Mucosa of rectum (tissue), 2 donors: ENCODE measurements at regions not wholly inside any gene's neighbourhood (a gene's known extent, or its start where the extent isn't known, plus 50 kb on each side); places are given as distances from the start of the nearest gene placed in this dataset.

Experiments used
- H3K27ac ChIP-seq, 2 donors: one replicate each; pipeline ENCODE4 v1.7.0; 2013; ENCODE audit warnings: inconsistent platforms in 2 of 2, low read depth in 2 of 2, low read length in 2 of 2
- H3K27me3 ChIP-seq, 2 donors: one replicate each; pipeline ENCODE4 v1.7.0; 2013; ENCODE audit warnings: low read length in 2 of 2; ENCODE audit not compliant: control insufficient read depth in 2 of 2, insufficient read depth in 2 of 2
- H3K36me3 ChIP-seq, 2 donors: one replicate each; pipeline ENCODE4 v1.7.0; 2013; ENCODE audit warnings: low read length in 2 of 2; ENCODE audit not compliant: control insufficient read depth in 2 of 2, insufficient read depth in 2 of 2
- H3K4me1 ChIP-seq, 2 donors: one replicate each; pipeline ENCODE4 v1.7.0; 2013; ENCODE audit warnings: low read length in 2 of 2, mild to moderate bottlenecking in 1 of 2; ENCODE audit not compliant: control insufficient read depth in 2 of 2, insufficient read depth in 2 of 2
- H3K4me3 ChIP-seq, 2 donors: one replicate each; pipeline ENCODE4 v1.7.0; 2013; ENCODE audit warnings: low read length in 2 of 2
- H3K9ac ChIP-seq, 2 donors: one replicate each; pipeline ENCODE4 v1.7.0; 2013; ENCODE audit warnings: low read length in 2 of 2, low read depth in 1 of 2, mild to moderate bottlenecking in 1 of 2
- H3K9me3 ChIP-seq, 2 donors: one replicate each; pipeline ENCODE4 v1.7.0; 2013; ENCODE audit warnings: low read length in 2 of 2; ENCODE audit not compliant: control insufficient read depth in 2 of 2
- donor health status: healthy.
- donor health status: Normal muscosa, but diverticular disease.

DNA sequence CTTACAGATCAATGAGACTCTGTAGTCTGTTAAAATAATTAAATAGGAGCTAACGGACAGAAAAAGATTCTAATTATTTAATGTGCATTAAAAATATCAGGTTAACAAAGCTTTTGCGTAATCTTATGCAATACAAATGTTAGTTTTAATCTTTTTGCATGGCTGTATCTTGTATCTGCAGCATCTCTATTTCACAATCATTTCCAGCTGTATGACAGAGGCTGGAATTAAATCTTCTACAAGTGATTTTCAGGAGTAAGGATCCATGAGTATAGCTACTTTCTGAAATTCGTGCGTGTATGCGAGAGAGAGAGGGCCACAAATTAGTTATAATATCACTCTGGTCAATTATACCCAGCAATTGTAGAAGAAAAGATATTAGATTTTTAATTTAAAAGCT lies 1446.8 kb downstream of the NCAM2 start:
- Histone ChIP-seq H3K9ac (no peak overlapping the region), H3K27me3 (no peaks in the 10 kb centered on the region), H3K4me1 (no peaks in the 10 kb centered on the region), H3K4me3 (no peak overlapping the region), H3K36me3 (no peaks in the 10 kb centered on the region), H3K27ac (no peak overlapping the region), H3K9me3 (peaks cover 0 to 2% of the 10 kb centered on the region in 2 donors)

DNA sequence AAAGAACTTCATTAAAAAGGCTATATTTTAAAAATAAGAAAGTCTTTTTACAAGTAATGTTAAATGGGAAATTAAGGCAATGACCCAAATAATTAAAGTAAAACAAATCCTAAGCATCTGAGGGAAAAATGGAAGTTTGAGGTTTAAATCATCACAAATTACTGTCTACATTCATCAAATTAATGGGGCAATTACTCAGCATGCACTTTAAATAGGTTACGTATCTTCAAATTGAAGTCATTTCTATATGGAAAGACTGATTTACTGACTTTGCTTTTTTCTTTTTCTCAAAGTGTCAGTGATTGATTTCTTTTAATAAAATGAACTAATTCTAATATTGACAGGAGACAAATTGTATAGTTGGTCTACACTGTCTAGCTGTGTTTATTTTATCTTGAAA lies 1452.3 kb downstream of the NCAM2 start:
- no peaks in the 10 kb centered on the region for H3K9me3 ChIP-seq
- no peak overlapping the region for H3K27ac ChIP-seq
- H3K27me3 ChIP-seq = no peaks in the 10 kb centered on the region
- no peak overlapping the region for H3K4me3 ChIP-seq
- H3K9ac ChIP-seq = no peak overlapping the region
- no peaks in the 10 kb centered on the region for H3K36me3 ChIP-seq
- H3K4me1 ChIP-seq = no peaks in the 10 kb centered on the region

DNA sequence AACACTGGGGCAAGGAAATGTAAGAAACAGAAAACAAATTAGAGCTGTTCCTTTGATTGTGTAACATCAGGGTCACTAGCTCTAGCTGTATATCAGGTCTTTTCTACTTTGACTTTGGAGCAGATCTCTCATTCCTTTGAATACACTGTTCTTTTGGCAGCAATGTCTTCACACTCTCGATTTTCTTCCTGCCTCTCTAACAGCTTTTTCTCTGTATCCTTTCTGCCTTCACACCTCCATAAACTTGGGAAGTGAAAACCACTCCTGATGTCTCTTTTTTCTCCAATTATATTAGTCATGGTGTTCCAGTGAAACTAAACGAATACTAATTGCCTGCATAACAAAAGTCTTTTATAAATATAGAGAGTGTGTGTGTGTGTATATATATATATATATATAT lies 1458.0 kb downstream of the NCAM2 start:
- Histone ChIP-seq H3K36me3 (no peaks in the 10 kb centered on the region), H3K9ac (no peak overlapping the region), H3K4me1 (no peaks in the 10 kb centered on the region), H3K27me3 (no peaks in the 10 kb centered on the region), H3K4me3 (no peak overlapping the region), H3K9me3 (no peaks in the 10 kb centered on the region), H3K27ac (no peak overlapping the region)

DNA sequence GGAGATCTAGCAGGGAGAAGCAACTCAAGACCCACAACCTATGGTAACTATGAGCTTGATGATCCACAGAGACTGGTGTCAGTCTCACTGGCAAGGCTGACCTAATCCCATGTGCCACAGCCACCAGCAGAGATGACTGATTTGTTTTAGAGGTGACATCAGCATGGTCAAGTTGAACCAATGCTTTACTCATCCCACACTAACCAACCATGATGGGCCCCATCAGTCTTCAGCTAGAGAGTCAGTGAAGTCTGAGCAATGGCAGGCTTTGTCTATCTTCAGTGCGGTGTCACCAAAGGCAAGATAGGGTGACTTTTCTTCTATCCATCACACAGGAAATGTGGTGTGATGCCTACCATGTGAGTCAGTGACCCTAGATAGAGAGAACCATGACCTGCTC lies 1470.7 kb downstream of the NCAM2 start:
- no peaks in the 10 kb centered on the region for H3K27me3 ChIP-seq
- H3K36me3 ChIP-seq = no peaks in the 10 kb centered on the region
- H3K9ac ChIP-seq = no peak overlapping the region
- H3K27ac ChIP-seq = no peak overlapping the region
- H3K4me3 ChIP-seq = no peak overlapping the region
- H3K9me3 ChIP-seq = no peaks in the 10 kb centered on the region
- H3K4me1 ChIP-seq = no peaks in the 10 kb centered on the region

DNA sequence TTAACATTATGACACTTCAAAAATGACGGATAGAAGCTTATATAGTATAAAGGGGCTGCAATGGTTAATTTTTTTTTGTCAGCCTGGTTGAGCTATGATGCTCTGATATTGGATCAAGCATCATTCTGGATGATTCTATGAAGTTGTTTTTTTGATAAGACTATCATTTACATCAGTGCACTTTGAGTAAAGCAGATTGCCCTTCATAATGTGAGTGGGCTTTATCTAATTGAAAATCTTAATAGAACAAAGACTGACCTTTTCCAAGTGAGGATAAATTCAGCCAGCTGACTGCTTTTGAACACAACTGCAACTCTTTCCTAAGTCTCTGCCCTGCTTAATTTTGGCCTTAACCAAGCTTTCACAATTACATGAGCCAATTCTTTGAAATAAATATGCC lies 1476.2 kb downstream of the NCAM2 start:
- Histone ChIP-seq H3K4me3 (no peak overlapping the region), H3K27ac (no peak overlapping the region), H3K36me3 (no peaks in the 10 kb centered on the region), H3K4me1 (no peaks in the 10 kb centered on the region), H3K27me3 (no peaks in the 10 kb centered on the region), H3K9ac (no peak overlapping the region), H3K9me3 (no peaks in the 10 kb centered on the region)

DNA sequence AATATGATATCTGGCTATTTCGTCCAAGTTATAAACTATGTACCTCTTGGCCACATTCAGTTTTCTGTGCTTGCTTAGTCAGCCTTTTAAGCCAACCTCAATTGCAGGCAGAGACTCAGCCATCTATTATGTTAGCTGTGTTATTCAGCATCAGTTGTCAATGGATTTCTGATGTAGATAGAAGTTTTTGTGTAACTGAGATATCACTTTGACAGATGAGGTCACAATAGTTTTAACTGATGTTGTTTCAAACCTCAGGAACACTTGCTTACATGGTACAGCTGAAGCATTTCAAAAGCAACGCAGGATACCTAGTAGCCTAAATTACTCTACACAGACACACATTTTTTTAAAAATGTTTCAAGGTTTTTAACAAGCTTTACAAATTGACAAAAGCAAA lies 1478.0 kb downstream of the NCAM2 start:
- no peak overlapping the region for H3K27ac ChIP-seq
- no peaks in the 10 kb centered on the region for H3K36me3 ChIP-seq
- no peak overlapping the region for H3K9ac ChIP-seq
- no peaks in the 10 kb centered on the region for H3K27me3 ChIP-seq
- no peaks in the 10 kb centered on the region for H3K9me3 ChIP-seq
- H3K4me3 ChIP-seq = no peak overlapping the region
- H3K4me1 ChIP-seq = no peaks in the 10 kb centered on the region

DNA sequence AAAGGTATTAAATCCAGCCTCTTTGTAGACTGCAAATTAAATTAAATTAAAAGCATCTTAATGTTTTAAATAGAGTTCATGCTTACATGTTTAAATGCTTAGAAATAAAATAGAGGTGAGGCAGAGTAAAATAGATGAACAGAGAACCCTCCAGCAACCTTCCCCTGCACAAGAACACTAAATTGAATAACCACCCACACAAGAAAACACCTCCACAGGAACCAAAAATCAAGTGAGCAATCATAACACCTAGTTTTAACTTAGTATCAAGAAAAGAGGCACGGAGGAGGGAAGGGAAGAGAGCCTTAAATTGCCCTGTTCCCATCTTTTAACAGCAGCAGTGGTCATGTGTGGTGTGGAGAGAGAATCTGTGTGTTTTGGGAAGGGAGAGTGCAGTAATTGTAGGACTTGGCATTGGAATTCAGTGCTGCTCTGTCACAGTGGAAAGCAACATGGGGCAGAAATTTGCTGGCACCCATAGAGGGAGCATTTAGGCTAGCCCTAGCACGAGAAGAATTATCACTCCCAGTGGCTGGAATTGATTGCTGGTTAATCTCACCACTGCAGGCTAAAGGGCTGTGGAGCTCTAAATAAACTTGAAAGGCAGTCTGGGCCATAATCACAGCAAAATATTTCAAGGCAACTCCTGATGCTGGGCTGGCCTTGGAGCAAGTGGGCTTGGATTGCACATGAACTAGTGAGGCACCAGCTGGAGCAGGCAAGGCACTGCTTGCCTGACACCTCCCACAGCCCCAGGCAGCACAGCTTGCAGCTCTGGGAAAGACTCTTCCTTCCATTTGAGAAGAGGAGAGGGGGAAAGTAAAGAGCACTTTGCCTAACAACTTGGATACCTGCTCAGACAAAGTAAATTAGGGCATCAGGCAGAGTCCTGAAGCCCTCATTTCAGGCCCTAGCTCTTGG lies 1478.8 kb downstream of the NCAM2 start:
- H3K27me3 ChIP-seq = no peaks in the 10 kb centered on the region
- no peak overlapping the region for H3K4me3 ChIP-seq
- no peaks in the 10 kb centered on the region for H3K9me3 ChIP-seq
- H3K9ac ChIP-seq = no peak overlapping the region
- H3K4me1 ChIP-seq = no peaks in the 10 kb centered on the region
- no peak overlapping the region for H3K27ac ChIP-seq
- H3K36me3 ChIP-seq = no peaks in the 10 kb centered on the region

DNA sequence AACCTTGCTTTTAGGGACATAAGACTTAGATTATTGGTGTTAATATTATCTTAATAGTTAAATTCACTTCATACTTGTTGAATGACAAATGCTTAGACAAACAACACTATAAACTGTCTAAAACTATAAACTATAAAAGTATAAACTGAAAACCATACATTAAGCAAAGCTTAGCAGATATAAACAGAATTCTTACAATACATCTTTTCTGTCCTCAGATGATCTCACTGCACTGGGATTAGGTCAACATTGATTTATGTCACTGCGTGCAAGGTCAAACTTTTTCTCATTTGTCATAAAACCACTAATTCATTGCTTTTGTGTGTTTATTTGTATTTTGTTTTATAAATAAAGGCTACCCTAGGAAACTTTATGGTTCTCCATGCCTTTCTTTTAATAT lies 1491.8 kb downstream of the NCAM2 start:
- Histone ChIP-seq H3K9ac (no peak overlapping the region), H3K4me1 (no peaks in the 10 kb centered on the region), H3K4me3 (no peak overlapping the region), H3K27ac (no peak overlapping the region), H3K9me3 (no peaks in the 10 kb centered on the region), H3K36me3 (no peaks in the 10 kb centered on the region), H3K27me3 (no peaks in the 10 kb centered on the region)

DNA sequence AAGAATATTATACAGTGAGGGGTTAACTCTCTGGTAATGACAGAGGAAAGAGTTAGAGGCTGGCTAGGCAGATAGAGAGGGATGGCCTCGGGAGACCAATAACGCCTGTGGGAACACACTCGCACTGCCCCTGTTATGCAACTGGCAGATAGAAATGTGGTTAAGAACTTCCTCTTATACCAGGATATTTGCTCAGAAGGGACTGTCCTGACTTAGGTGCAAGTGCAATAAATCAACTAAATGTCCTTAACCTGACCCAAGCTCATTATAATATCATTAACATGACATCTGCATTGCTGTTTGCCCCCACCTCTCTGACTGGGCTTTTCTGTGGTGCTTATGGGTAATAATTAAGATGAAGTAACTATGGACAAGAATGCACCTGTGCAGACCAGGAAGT lies 1518.0 kb downstream of the NCAM2 start:
- Histone ChIP-seq H3K27ac (no peak overlapping the region), H3K4me1 (no peaks in the 10 kb centered on the region), H3K9me3 (no peaks in the 10 kb centered on the region), H3K4me3 (no peak overlapping the region), H3K9ac (no peak overlapping the region), H3K27me3 (no peaks in the 10 kb centered on the region), H3K36me3 (no peaks in the 10 kb centered on the region)

DNA sequence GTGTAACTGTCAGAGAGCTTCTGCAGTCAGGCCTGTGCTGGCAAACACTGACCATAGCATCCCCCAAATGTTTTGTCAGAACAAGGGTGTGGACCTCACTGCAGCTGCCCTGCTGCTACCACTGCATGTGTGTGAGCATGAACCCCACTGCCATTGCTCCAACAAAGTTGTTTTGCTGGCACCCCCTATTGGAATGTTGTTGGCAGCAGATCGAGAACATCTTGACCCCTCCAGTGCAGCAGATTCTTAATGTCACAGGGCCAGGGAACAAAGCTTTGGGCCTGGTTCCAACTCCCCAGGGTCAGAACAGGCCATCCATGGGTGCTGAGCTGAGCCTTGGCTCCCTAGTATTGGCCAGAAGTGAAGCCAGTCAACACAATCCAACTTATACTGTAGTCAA lies 1537.4 kb downstream of the NCAM2 start:
- Histone ChIP-seq H3K9me3 (peaks cover 2 to 3% of the 10 kb centered on the region in 2 donors), H3K4me1 (no peaks in the 10 kb centered on the region)

More for the DNA sequence above, 1537.4 kb downstream of the NCAM2 start:
- Histone ChIP-seq H3K27ac (no peak overlapping the region), H3K27me3 (no peaks in the 10 kb centered on the region), H3K9ac (no peak overlapping the region), H3K4me3 (no peak overlapping the region), H3K36me3 (no peaks in the 10 kb centered on the region)
